H1 (cell line): ENCODE measurements at regions not wholly inside any gene's neighbourhood (a gene's known extent, or its start where the extent isn't known, plus 50 kb on each side); places are given as distances from the start of the nearest gene placed in this dataset.

ENCODE experiments used
- CEBPB ChIP-seq: IDR thresholded peaks from 2 replicates; pipeline ENCODE4 v1.6.1; 2012; ENCODE audit warnings: low read depth, low read length
- USF2 ChIP-seq: IDR thresholded peaks from 2 replicates; pipeline ENCODE4 v1.6.1; 2011; ENCODE audit warnings: low read length, improper control_type of control experiment

GRCh38 chr6:130644175-130644574, 183.0 kb upstream of the SMLR1 start:
- TF ChIP-seq USF2 (no peak), CEBPB (no peak)
